Kidney glomerular epithelial cell (primary cell): ENCODE measurements at regions not wholly inside any gene's neighbourhood (a gene's known extent, or its start where the extent isn't known, plus 50 kb on each side); places are given as distances from the start of the nearest gene placed in this dataset.
"Not testable (repeated sequence)": the region's sequence is repeated elsewhere in the genome, so short reads cannot be mapped to it uniquely, and the experiment has no call there.

Experiments
- DNase-seq: peaks from one replicate; lab custom pipeline; 2025; lab: John Stamatoyannopoulos, UW

GRCh38 chr7:125130173-125130572 is 200.5 kb upstream of the POT1 start:
- no peak for DNase-seq

GRCh38 chr7:125127304-125127703 is 197.7 kb upstream of the POT1 start:
- no peak for DNase-seq

GRCh38 chr7:125126376-125126775 is 196.8 kb upstream of the POT1 start:
- no peak for DNase-seq

GRCh38 chr7:125125315-125125714 is 195.7 kb upstream of the POT1 start:
- DNase-seq, result no peak

GRCh38 chr7:125122173-125122572 is 192.5 kb upstream of the POT1 start:
- no peak for DNase-seq

- peak; percentile 14 for DNase-seq
Measured at GRCh38 chr7:125119559-125120115, 190.0 kb upstream of the POT1 start.

GRCh38 chr7:125118444-125118843 is 188.8 kb upstream of the POT1 start:
- no peak for DNase-seq

GRCh38 chr7:125112850-125113249 is 183.2 kb upstream of the POT1 start:
- DNase-seq, result no peak

GRCh38 chr7:125099519-125099918 is 169.9 kb upstream of the POT1 start:
- no peak for DNase-seq

- DNase-seq, result peak; percentile 29
Measured at GRCh38 chr7:125098377-125098970, 168.8 kb upstream of the POT1 start.

- DNase-seq, result no peak
Measured at GRCh38 chr7:125090596-125090995, 161.0 kb upstream of the POT1 start.

- no peak for DNase-seq
Measured at GRCh38 chr7:125089171-125089570, 159.5 kb upstream of the POT1 start.

- DNase-seq, result no peak
Measured at GRCh38 chr7:125088555-125088954, 158.9 kb upstream of the POT1 start.

GRCh38 chr7:125085084-125085483 is 155.5 kb upstream of the POT1 start:
- DNase-seq, result no peak

GRCh38 chr7:125084196-125084595 is 154.6 kb upstream of the POT1 start:
- DNase-seq, result no peak

- DNase-seq, result no peak
Measured at GRCh38 chr7:125074141-125074540, 144.5 kb upstream of the POT1 start.

GRCh38 chr7:125065546-125065945 is 135.9 kb upstream of the POT1 start:
- no peak for DNase-seq

- no peak for DNase-seq
Measured at GRCh38 chr7:125065001-125065400, 135.4 kb upstream of the POT1 start.

GRCh38 chr7:125061776-125062397 is 132.3 kb upstream of the POT1 start:
- peak; percentile 74 for DNase-seq

GRCh38 chr7:125061083-125061745 is 131.6 kb upstream of the POT1 start:
- DNase-seq, result not testable (repeated sequence)

- DNase-seq, result peak; percentile 43
Measured at GRCh38 chr7:125059861-125060456, 130.3 kb upstream of the POT1 start.

GRCh38 chr7:125057963-125058362 is 128.3 kb upstream of the POT1 start:
- DNase-seq, result no peak

- no peak for DNase-seq
Measured at GRCh38 chr7:125055376-125055775, 125.8 kb upstream of the POT1 start.
